Heart left ventricle (tissue), 13 donors: ENCODE measurements at regions not wholly inside any gene's neighbourhood (a gene's known extent, or its start where the extent isn't known, plus 50 kb on each side); places are given as distances from the start of the nearest gene placed in this dataset.

ENCODE experiments used
- POLR2A ChIP-seq, 2 donors: fragments of 450-650 bp; IDR thresholded peaks; one replicate each; pipeline ENCODE4 v1.6.1; 2017; ENCODE audit warnings: antibody characterized with exemption in 2 of 2, mild to moderate bottlenecking in 2 of 2, moderate library complexity in 2 of 2
- TF ChIP-seq, protein P1 (sequence below), 12 donors: fragments of 200-600 bp; sonication (generic) in 4 of 12; IDR thresholded peaks; one replicate each; pipeline versions ENCODE4 v1.5.0 to v1.8.0; 2018 to 2022; ENCODE audit warnings: antibody characterized with exemption in 12 of 12, mild to moderate bottlenecking in 5 of 12
- donor health status: ischemic (EF 13 %, LVEDD 7.1; RV severe dilation, severe dysfunction).
- donor health status: DM: no; HTN: yes; CAD: no.
- donor health status: DM: no; HTN: no; CAD: no.
- donor health status: ischemic (EF 25% LVEDD 6.9; RV normal size, moderate dysfunction).
- donor health status: ischemic (EF 25% LVEDD 5.7; RV mildly dilated, moderate dysfunction).
- donor health status: ischemic (EF 35%, LVEDD 5.7; RV mildly dilated, moderate dysfunction).
- donor health status: nonischemic (EF 11% LVEDD 7.7; RV severe dilation, severe dysfunction).
- donor health status: DM: yes; HTN: yes; CAD: no.
- donor health status: PGD.
- donor health status: ischemic (EF 29% LVEDD 5.4; RV normal size, mild dysfunction).
- donor health status: nonischemic (EF 23%, LVEDD 6.1; RV moderate dilation, normal function).

DNA sequence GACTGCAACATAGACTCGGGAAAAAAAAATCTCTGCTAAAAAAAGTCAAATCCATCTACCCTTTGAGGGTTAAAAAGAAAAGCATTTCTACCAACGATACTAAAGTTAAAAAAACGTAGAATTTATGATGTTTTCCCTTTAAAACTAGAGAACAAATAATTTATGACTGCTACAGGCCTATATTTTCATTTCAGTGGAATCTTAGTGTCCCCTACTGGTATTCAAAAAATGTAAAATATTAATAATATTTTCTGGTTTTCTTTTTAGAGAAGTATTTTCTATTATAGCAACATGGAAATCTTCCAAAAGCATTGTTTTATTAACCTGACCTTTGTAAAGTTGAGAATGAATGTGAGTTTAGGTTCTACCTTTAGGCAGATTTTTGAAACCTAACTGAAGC, 1582.2 kb downstream of the MRPL39 start:
- TF ChIP-seq, protein P1, sequence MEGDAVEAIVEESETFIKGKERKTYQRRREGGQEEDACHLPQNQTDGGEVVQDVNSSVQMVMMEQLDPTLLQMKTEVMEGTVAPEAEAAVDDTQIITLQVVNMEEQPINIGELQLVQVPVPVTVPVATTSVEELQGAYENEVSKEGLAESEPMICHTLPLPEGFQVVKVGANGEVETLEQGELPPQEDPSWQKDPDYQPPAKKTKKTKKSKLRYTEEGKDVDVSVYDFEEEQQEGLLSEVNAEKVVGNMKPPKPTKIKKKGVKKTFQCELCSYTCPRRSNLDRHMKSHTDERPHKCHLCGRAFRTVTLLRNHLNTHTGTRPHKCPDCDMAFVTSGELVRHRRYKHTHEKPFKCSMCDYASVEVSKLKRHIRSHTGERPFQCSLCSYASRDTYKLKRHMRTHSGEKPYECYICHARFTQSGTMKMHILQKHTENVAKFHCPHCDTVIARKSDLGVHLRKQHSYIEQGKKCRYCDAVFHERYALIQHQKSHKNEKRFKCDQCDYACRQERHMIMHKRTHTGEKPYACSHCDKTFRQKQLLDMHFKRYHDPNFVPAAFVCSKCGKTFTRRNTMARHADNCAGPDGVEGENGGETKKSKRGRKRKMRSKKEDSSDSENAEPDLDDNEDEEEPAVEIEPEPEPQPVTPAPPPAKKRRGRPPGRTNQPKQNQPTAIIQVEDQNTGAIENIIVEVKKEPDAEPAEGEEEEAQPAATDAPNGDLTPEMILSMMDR (IDR thresholded peaks at IDR 0.05), result no peak
- no peak for TF ChIP-seq POLR2A (IDR thresholded peaks at IDR 0.05)
